Naive thymus-derived CD8-positive, alpha-beta T cell (primary cell): ENCODE measurements at regions not wholly inside any gene's neighbourhood (a gene's known extent, or its start where the extent isn't known, plus 50 kb on each side); places are given as distances from the start of the nearest gene placed in this dataset.
"Not testable (repeated sequence)": the region's sequence is repeated elsewhere in the genome, so short reads cannot be mapped to it uniquely, and the experiment has no call there.

Experiments
- ATAC-seq, 2 donors: fragments of 150-1000 bp; cut with Tn5 transposase in 1 of 2; sonication (Bioruptor Pico), chemical (Tn5 transposase) in 1 of 2; 1 replicate in 1 of 2; 2 replicates in 1 of 2; pipeline ENCODE4 v1.10.0; 2021; ENCODE audit warnings: mild to moderate bottlenecking in 2 of 2, moderate library complexity in 2 of 2
- POLR2A ChIA-PET: fragments of 350-600 bp; sonication (Branson Sonifier 250); formaldehyde crosslinking; loops from one replicate; lab custom pipeline; 2021; ENCODE audit warnings: antibody characterized with exemption; lab: Charles Lee
- DNase-seq, 10 donors: peaks; one replicate each; pipeline versions ENCODE4 v3.0.0 to v3.0.0-alpha.2; 2020 to 2022
- H3K27ac Mint-ChIP-seq, 10 donors: one replicate each; pipeline ENCODE4 v1.8.0; 2020 to 2022; ENCODE audit warnings: mild to moderate bottlenecking in 10 of 10, mixed read lengths in 10 of 10, moderate library complexity in 4 of 10, inconsistent platforms in 1 of 10
- H3K27me3 Mint-ChIP-seq, 5 donors: one replicate each; pipeline ENCODE4 v1.8.0; 2021 to 2022; ENCODE audit warnings: mixed read lengths in 5 of 5
- H3K36me3 Mint-ChIP-seq, 3 donors: one replicate each; pipeline ENCODE4 v1.8.0; 2020 to 2022; ENCODE audit warnings: mixed read lengths in 3 of 3, mild to moderate bottlenecking in 2 of 3, inconsistent platforms in 1 of 3
- H3K4me1 Mint-ChIP-seq, 4 donors: one replicate each; pipeline ENCODE4 v1.8.0; 2021 to 2022; ENCODE audit warnings: mixed read lengths in 4 of 4
- H3K4me3 Mint-ChIP-seq, 10 donors: one replicate each; pipeline ENCODE4 v1.8.0; 2020 to 2022; ENCODE audit warnings: mild to moderate bottlenecking in 10 of 10, mixed read lengths in 10 of 10, moderate library complexity in 6 of 10, inconsistent platforms in 1 of 10
- H3K9me3 Mint-ChIP-seq, 9 donors: one replicate each; pipeline ENCODE4 v1.8.0; 2020 to 2022; ENCODE audit warnings: mixed read lengths in 9 of 9, mild to moderate bottlenecking in 3 of 9, inconsistent platforms in 1 of 9, moderate library complexity in 1 of 9

- H3K4me3 Mint-ChIP-seq = no peak overlapping the region
- peaks cover 0 to 29% (median 13%) of the 10 kb centered on the region in 9 donors for H3K9me3 Mint-ChIP-seq
- POLR2A ChIA-PET = no interaction called here
- no peaks in the 10 kb centered on the region for H3K4me1 Mint-ChIP-seq
- ATAC-seq = no peak
- peaks cover 0 to 7% (median 0%) of the 10 kb centered on the region in 3 donors for H3K36me3 Mint-ChIP-seq
- no peaks in the 10 kb centered on the region for H3K27me3 Mint-ChIP-seq
- no peak overlapping the region for H3K27ac Mint-ChIP-seq
- DNase-seq = no peak
These were observed 465.7 kb upstream of the TENM3 start for GRCh38 chr4:181777518-181777917.

GRCh38 chr4:181784881-181785280 is 458.3 kb upstream of the TENM3 start:
- ATAC-seq (no peak), DNase-seq (no peak)
- Mint-ChIP-seq H3K27ac (no peak overlapping the region), H3K36me3 (peaks cover 0 to 10% (median 0%) of the 10 kb centered on the region in 3 donors), H3K9me3 (peaks cover 2 to 31% (median 10%) of the 10 kb centered on the region in 9 donors), H3K27me3 (no peaks in the 10 kb centered on the region), H3K4me1 (no peaks in the 10 kb centered on the region), H3K4me3 (no peak overlapping the region)
- POLR2A ChIA-PET = no interaction called here

DNA sequence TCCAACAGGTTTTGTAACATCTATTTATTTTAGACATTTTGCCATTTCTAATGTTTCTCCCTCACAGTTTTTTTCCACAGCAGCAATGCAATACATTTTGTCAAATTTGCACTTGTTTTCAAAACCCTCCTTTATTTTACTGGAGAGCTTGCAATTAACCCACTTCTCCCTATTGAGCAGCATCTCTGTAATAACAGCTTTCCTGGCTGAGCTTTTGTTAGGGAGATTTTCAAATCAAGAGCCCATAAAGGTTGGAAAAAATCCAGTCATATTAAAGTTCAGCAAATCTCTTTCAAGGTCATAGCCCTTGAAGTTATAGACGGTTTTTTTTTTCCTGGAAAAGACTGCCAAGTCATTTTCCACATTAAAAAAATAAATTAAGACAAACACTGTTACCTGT is 450.6 kb upstream of the TENM3 start:
- ATAC-seq (no peak), DNase-seq (no peak)
- Mint-ChIP-seq H3K36me3 (peaks cover 0 to 7% (median 0%) of the 10 kb centered on the region in 3 donors), H3K27ac (no peak overlapping the region), H3K4me1 (no peaks in the 10 kb centered on the region), H3K27me3 (no peaks in the 10 kb centered on the region), H3K4me3 (no peak overlapping the region), H3K9me3 (peaks cover 2 to 26% (median 15%) of the 10 kb centered on the region in 9 donors)
- POLR2A ChIA-PET = no interaction called here

GRCh38 chr4:181793096-181793495 is 450.1 kb upstream of the TENM3 start:
- ATAC-seq (no peak), DNase-seq (no peak)
- H3K4me1 Mint-ChIP-seq = no peaks in the 10 kb centered on the region
- H3K27ac Mint-ChIP-seq = no peak overlapping the region
- peaks cover 0 to 7% (median 0%) of the 10 kb centered on the region in 3 donors for H3K36me3 Mint-ChIP-seq
- H3K9me3 Mint-ChIP-seq = peaks cover 2 to 24% (median 14%) of the 10 kb centered on the region in 9 donors
- no peak overlapping the region for H3K4me3 Mint-ChIP-seq
- POLR2A ChIA-PET = no interaction called here
- no peaks in the 10 kb centered on the region for H3K27me3 Mint-ChIP-seq

- no peak for DNase-seq
- H3K4me3 Mint-ChIP-seq = no peak overlapping the region
- H3K36me3 Mint-ChIP-seq = peaks cover 0 to 7% (median 0%) of the 10 kb centered on the region in 3 donors
- no peak for ATAC-seq
- H3K27me3 Mint-ChIP-seq = no peaks in the 10 kb centered on the region
- no peaks in the 10 kb centered on the region for H3K4me1 Mint-ChIP-seq
- H3K27ac Mint-ChIP-seq = no peak overlapping the region
- POLR2A ChIA-PET = no interaction called here
- H3K9me3 Mint-ChIP-seq = peaks cover 2 to 27% (median 17%) of the 10 kb centered on the region in 9 donors
These were observed 446.7 kb upstream of the TENM3 start for GRCh38 chr4:181796502-181796901.

DNA sequence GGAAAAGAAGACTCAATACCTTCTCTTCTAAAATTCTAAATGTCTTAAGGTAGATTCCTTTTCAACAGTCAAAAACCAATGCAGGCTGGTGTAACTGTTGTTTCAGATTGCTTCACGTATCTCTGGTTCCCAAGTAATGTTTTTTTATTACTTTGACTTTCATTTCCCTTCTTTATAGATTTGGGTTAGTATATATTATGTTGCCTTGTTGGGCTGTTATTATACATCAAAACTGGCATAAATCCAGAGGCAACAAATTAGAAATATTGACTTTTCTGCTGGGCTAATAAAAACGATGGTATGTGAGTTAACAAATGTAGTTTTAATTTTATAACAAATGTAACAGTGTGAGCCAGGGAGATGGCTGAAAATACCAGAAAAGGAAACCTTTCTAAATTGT is 444.7 kb upstream of the TENM3 start:
- H3K36me3 Mint-ChIP-seq = peaks cover 0 to 7% (median 0%) of the 10 kb centered on the region in 3 donors

GRCh38 chr4:181799561-181800069 is 443.6 kb upstream of the TENM3 start:
- Mint-ChIP-seq H3K4me1 (no peaks in the 10 kb centered on the region), H3K27me3 (no peaks in the 10 kb centered on the region), H3K9me3 (peaks cover 0 to 29% (median 14%) of the 10 kb centered on the region in 9 donors), H3K4me3 (no peak overlapping the region), H3K36me3 (peaks cover 0 to 7% (median 0%) of the 10 kb centered on the region in 3 donors), H3K27ac (no peak overlapping the region)
- no peak for DNase-seq
- POLR2A ChIA-PET = no interaction called here
- no peak for ATAC-seq

More for the DNA sequence above, 444.7 kb upstream of the TENM3 start:
- POLR2A ChIA-PET = no interaction called here
- DNase-seq (no peak), ATAC-seq (no peak)
- Mint-ChIP-seq H3K27ac (no peak overlapping the region), H3K4me1 (no peaks in the 10 kb centered on the region), H3K4me3 (no peak overlapping the region), H3K9me3 (peaks cover 2 to 30% (median 17%) of the 10 kb centered on the region in 9 donors), H3K27me3 (no peaks in the 10 kb centered on the region)

GRCh38 chr4:181802207-181802606 is 441.0 kb upstream of the TENM3 start:
- ATAC-seq = no peak
- POLR2A ChIA-PET = no interaction called here
- Mint-ChIP-seq H3K27ac (no peak overlapping the region), H3K9me3 (peaks cover 0 to 18% (median 2%) of the 10 kb centered on the region in 9 donors), H3K36me3 (no peaks in the 10 kb centered on the region), H3K4me3 (no peak overlapping the region), H3K4me1 (no peaks in the 10 kb centered on the region), H3K27me3 (no peaks in the 10 kb centered on the region)
- no peak for DNase-seq

GRCh38 chr4:181807771-181808170 is 435.4 kb upstream of the TENM3 start:
- POLR2A ChIA-PET = no interaction called here

DNA sequence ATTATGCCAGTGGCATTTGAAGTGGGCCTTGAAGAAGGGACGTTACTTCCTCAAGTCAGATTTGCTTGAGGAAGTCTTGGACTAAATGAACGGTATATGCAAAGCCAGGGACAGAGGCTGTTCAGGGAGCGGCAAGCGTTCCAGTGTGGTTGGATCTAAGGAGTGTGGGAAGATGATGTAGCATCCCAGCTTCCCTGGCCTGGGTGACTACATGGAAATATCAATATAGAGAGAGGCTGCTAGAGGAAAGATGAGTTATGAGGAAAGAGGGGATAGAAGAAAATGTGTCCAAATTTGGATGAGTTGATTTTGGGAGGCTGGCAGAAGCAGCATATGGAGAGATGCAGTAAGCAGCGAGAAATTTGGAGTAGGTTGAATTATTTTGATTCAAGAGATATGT is 432.5 kb upstream of the TENM3 start:
- POLR2A ChIA-PET = no interaction called here
- DNase-seq (no peak), ATAC-seq (no peak)
- Mint-ChIP-seq H3K4me1 (no peaks in the 10 kb centered on the region), H3K27ac (no peak overlapping the region), H3K27me3 (peaks cover 0 to 4% (median 0%) of the 10 kb centered on the region in 5 donors), H3K36me3 (no peaks in the 10 kb centered on the region), H3K4me3 (no peak overlapping the region), H3K9me3 (peaks cover 0 to 14% (median 3%) of the 10 kb centered on the region in 9 donors)

More at GRCh38 chr4:181807771-181808170, 435.4 kb upstream of the TENM3 start:
- Mint-ChIP-seq H3K36me3 (no peaks in the 10 kb centered on the region), H3K9me3 (peaks cover 0 to 20% (median 2%) of the 10 kb centered on the region in 9 donors), H3K27ac (no peak overlapping the region), H3K27me3 (no peaks in the 10 kb centered on the region), H3K4me3 (no peak overlapping the region), H3K4me1 (no peaks in the 10 kb centered on the region)
- no peak for ATAC-seq
- DNase-seq = no peak

DNA sequence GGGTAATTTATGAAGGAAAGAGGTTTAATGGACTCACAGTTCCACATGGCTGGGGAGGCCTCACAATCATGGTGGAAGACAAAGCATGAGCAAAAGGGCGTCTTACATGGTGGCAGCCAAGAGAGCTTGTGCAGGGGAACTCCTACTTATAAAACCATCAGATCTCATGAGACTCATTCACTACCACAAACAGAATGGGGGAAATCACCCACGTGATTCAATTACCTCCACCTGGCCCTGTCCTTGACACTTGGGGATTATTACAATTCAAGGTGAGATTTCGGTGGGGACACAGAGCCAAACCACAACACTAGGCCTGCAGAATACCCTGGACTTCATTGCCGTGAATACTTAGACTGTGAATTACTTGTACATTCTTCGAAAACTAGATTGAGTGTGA is 431.7 kb upstream of the TENM3 start:
- H3K9me3 Mint-ChIP-seq = peaks cover 0 to 14% (median 3%) of the 10 kb centered on the region in 9 donors
- POLR2A ChIA-PET, H3K36me3 Mint-ChIP-seq, H3K4me1 Mint-ChIP-seq, DNase-seq, H3K4me3 Mint-ChIP-seq, H3K27ac Mint-ChIP-seq, H3K27me3 Mint-ChIP-seq, ATAC-seq: not testable (repeated sequence)

- Mint-ChIP-seq H3K36me3 (no peaks in the 10 kb centered on the region), H3K4me1 (no peaks in the 10 kb centered on the region), H3K9me3 (peaks cover 0 to 11% (median 2%) of the 10 kb centered on the region in 9 donors), H3K27ac (no peak overlapping the region), H3K27me3 (no peaks in the 10 kb centered on the region), H3K4me3 (no peak overlapping the region)
- no peak for DNase-seq
- POLR2A ChIA-PET = no interaction called here
- no peak for ATAC-seq
These were observed 423.3 kb upstream of the TENM3 start for GRCh38 chr4:181819946-181820345.

DNA sequence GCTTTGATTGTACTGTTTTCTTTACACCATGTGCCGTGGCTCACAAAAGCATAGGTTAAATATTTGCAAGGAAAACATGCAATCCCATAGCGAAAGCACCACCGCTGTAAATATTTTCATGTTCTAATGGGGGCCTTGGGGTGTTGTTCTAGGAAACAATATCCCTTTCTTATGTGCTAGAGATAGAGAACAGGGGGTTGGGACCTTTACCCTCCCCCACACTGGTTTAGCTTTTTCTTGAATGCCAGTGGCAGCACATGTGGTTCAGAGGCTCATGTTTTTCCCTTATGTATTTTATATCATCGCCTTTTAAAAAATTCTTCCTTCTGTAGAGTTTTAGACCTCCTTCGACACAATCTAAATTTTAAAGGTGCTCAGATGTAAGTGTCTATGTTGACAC is 422.6 kb upstream of the TENM3 start:
- no peaks in the 10 kb centered on the region for H3K4me1 Mint-ChIP-seq
- no peak overlapping the region for H3K4me3 Mint-ChIP-seq
- no peaks in the 10 kb centered on the region for H3K27me3 Mint-ChIP-seq
- H3K9me3 Mint-ChIP-seq = peaks cover 0 to 11% (median 1%) of the 10 kb centered on the region in 9 donors
- POLR2A ChIA-PET = no interaction called here
- H3K27ac Mint-ChIP-seq = no peak overlapping the region
- ATAC-seq = no peak
- DNase-seq = no peak
- no peaks in the 10 kb centered on the region for H3K36me3 Mint-ChIP-seq
